ENCODE measurements at regions not wholly inside any gene's neighbourhood (a gene's known extent, or its start where the extent isn't known, plus 50 kb on each side); places are given as distances from the start of the nearest gene placed in this dataset.

DNA sequence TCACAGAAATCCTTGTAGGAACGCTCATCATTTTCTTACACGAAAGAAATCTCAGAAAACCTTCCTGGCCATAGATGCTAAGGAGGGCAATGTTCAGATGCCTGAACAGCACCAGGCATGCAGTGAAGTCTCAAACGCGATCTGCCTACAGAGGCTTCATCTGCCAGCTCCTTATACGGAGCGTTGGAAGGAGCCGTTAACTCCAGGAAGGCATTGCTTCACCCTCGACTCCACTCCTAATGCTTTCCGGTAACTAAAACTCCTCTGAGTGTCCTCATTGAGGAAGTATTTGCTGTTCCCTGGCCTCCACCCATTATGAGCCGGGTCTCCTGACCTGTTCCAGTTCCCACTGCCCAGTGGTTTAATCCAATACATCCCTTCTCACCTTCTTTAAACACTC lies 502.7 kb downstream of the BCL11B start:
- TF ChIP-seq POLR2AphosphoS5 (IDR thresholded peaks at IDR 0.05) (no peak), POLR2A (IDR thresholded peaks at IDR 0.05) (no peak)
- TF ChIP-seq, protein P1, sequence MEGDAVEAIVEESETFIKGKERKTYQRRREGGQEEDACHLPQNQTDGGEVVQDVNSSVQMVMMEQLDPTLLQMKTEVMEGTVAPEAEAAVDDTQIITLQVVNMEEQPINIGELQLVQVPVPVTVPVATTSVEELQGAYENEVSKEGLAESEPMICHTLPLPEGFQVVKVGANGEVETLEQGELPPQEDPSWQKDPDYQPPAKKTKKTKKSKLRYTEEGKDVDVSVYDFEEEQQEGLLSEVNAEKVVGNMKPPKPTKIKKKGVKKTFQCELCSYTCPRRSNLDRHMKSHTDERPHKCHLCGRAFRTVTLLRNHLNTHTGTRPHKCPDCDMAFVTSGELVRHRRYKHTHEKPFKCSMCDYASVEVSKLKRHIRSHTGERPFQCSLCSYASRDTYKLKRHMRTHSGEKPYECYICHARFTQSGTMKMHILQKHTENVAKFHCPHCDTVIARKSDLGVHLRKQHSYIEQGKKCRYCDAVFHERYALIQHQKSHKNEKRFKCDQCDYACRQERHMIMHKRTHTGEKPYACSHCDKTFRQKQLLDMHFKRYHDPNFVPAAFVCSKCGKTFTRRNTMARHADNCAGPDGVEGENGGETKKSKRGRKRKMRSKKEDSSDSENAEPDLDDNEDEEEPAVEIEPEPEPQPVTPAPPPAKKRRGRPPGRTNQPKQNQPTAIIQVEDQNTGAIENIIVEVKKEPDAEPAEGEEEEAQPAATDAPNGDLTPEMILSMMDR (IDR thresholded peaks at IDR 0.05): no peak
- intact Hi-C loops (cut with DNase I; ENCODE audit: low total_unique reads): no loop called here
- no peak overlapping the region for H3K27ac ChIP-seq

DNA sequence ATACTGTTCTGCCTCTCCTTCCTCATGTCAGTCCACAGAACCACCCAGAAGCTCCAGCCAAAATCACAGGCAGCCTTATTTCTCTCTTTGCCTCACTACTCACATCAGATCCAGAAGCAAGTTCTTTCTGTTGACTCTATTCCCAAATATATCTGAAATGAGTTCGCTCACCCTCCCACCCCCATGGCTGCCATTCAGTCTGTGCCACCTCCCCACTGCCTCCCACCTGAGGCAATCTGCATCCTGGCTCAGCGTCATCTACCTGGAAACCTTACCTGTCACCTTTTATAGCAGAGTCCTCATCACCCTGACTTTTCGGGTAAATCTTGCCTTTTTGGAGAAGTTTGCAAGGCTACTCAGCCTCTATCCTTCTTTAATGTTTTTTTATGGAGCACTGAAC lies 501.8 kb downstream of the BCL11B start:
- TF ChIP-seq POLR2A (IDR thresholded peaks at IDR 0.05) (no peak), POLR2AphosphoS5 (IDR thresholded peaks at IDR 0.05) (no peak)
- TF ChIP-seq, protein P1 (IDR thresholded peaks at IDR 0.05): no peak
- no peaks in the 10 kb centered on the region for H3K27me3 ChIP-seq
- no peak for DNase-seq (ENCODE audit: low spot score in 2 of 2)
- no peaks in the 10 kb centered on the region for H3K9me3 ChIP-seq
- no peaks in the 10 kb centered on the region for H3K36me3 ChIP-seq
- intact Hi-C loops (cut with DNase I; ENCODE audit: low total_unique reads): no loop called here
- no peak overlapping the region for H3K27ac ChIP-seq
- H3K4me3 ChIP-seq: no peak overlapping the region
- no peaks in the 10 kb centered on the region for H3K4me1 ChIP-seq

More for the DNA sequence above, 502.7 kb downstream of the BCL11B start:
- H3K9me3 ChIP-seq: peaks cover 0 to 2% of the 10 kb centered on the region in 2 donors
- H3K36me3 ChIP-seq: no peaks in the 10 kb centered on the region
- DNase-seq (ENCODE audit: low spot score in 2 of 2): no peak
- no peak overlapping the region for H3K4me3 ChIP-seq
- no peaks in the 10 kb centered on the region for H3K4me1 ChIP-seq
- no peaks in the 10 kb centered on the region for H3K27me3 ChIP-seq

DNA sequence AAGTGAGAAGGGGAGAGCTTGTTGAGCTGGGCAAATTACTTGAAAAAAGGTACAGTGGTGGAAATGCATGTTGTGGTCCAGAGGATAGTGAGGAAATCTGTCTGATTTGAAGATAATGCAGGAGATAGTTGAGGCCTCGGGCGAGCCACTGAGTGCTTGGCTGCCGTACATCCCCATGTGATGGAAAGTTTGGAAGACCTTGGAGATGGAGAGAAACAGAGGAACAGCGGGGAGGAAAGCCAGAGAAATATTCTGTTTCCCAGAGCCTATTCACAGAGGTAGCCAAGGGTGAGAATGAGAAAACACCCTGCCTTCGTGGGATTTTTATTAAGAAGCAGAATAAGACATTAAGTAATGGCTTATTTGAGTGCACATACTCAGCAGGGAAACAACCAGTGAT lies 498.2 kb downstream of the BCL11B start:
- no peak for TF ChIP-seq POLR2AphosphoS5 (IDR thresholded peaks at IDR 0.05)
- TF ChIP-seq, protein P1 (IDR thresholded peaks at IDR 0.05): no peak
- TF ChIP-seq POLR2A (IDR thresholded peaks at IDR 0.05): no peak
- Histone ChIP-seq H3K27me3 (no peaks in the 10 kb centered on the region), H3K27ac (no peak overlapping the region), H3K9me3 (no peaks in the 10 kb centered on the region), H3K4me1 (no peaks in the 10 kb centered on the region), H3K4me3 (no peak overlapping the region), H3K36me3 (no peaks in the 10 kb centered on the region)
- DNase-seq (ENCODE audit: low spot score in 2 of 2): no peak
- intact Hi-C loops (cut with DNase I; ENCODE audit: low total_unique reads): no loop called here

DNA sequence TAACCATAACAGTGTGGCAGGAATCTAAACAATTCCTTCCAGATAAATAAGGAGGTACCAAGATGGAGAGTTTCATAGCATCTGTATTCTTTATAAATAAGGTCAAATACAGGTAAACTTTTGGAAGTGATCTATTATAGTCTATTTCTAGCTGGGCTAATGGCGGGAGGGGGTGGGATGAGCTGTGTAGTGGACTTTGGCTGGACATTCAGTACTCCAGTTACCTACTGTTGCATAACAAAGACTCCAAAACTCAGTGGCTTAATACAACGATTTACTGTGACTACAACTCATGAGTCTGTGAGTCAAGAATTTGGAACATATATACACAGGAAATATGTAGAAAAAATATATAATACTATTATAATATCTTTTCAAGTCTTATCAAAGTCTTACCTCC lies 496.1 kb downstream of the BCL11B start:
- intact Hi-C loops (cut with DNase I; ENCODE audit: low total_unique reads): no loop called here
- Histone ChIP-seq H3K27me3 (no peaks in the 10 kb centered on the region), H3K4me1 (no peaks in the 10 kb centered on the region), H3K36me3 (no peaks in the 10 kb centered on the region), H3K9me3 (no peaks in the 10 kb centered on the region), H3K27ac (no peak overlapping the region), H3K4me3 (no peak overlapping the region)
- no peak for TF ChIP-seq POLR2AphosphoS5 (IDR thresholded peaks at IDR 0.05)
- no peak for TF ChIP-seq POLR2A (IDR thresholded peaks at IDR 0.05)
- DNase-seq (ENCODE audit: low spot score in 2 of 2): no peak

DNA sequence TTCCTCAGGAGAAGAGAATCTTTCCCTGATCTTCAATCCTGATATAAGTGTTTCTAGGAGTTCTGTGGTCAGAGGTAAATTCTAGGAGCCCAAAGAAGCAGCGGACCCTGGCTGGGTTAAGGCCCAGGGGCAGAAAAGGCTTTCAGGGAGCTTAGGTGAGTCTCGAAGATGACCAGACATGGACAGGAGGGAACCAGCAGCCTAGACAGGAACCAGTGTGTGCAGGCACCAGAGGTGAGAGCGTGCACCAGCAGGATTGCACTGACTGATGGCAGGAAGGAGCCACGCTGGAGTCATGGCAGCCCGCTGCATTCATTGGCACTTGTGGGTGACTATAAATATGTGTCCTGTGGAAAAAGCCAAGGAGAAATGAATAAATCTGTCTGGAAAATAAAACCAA lies 489.9 kb downstream of the BCL11B start:
- DNase-seq (ENCODE audit: low spot score in 2 of 2): no peak
- H3K27ac ChIP-seq: no peak overlapping the region
- H3K27me3 ChIP-seq: peaks cover 0 to 3% of the 10 kb centered on the region in 2 donors
- no peak overlapping the region for H3K4me3 ChIP-seq
- no peaks in the 10 kb centered on the region for H3K4me1 ChIP-seq
- TF ChIP-seq POLR2AphosphoS5 (IDR thresholded peaks at IDR 0.05): no peak
- TF ChIP-seq, protein P1 (IDR thresholded peaks at IDR 0.05): no peak
- TF ChIP-seq POLR2A (IDR thresholded peaks at IDR 0.05): no peak
- no peaks in the 10 kb centered on the region for H3K9me3 ChIP-seq
- intact Hi-C loops (cut with DNase I; ENCODE audit: low total_unique reads): no loop called here
- H3K36me3 ChIP-seq: no peaks in the 10 kb centered on the region

DNA sequence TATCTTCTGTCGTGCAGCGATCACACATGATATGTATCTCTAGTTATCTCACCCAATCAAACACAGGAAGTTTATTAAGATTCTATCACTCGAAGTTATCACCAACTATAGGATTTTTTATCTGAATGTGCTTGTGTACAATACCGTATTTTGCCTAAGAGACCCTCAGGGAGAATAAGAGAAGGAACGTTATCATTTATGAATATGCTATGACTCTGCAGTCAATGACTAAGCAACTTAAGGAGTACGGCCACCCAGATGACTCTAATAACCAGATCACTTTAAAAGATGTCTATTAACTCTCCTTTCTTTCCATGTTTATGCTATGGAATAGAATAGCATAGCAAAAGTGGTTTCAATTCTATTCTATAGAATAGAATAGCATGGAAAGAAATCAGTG lies 486.4 kb downstream of the BCL11B start:
- Histone ChIP-seq H3K27ac (no peak overlapping the region), H3K4me3 (no peak overlapping the region), H3K27me3 (peaks cover 0 to 12% of the 10 kb centered on the region in 2 donors), H3K36me3 (no peaks in the 10 kb centered on the region), H3K4me1 (no peaks in the 10 kb centered on the region), H3K9me3 (no peaks in the 10 kb centered on the region)
- intact Hi-C loops (cut with DNase I; ENCODE audit: low total_unique reads): no loop called here
- DNase-seq (ENCODE audit: low spot score in 2 of 2): no peak
- TF ChIP-seq POLR2A (IDR thresholded peaks at IDR 0.05) (no peak), POLR2AphosphoS5 (IDR thresholded peaks at IDR 0.05) (no peak)
- TF ChIP-seq, protein P1 (IDR thresholded peaks at IDR 0.05): no peak

Measured in breast epithelium (tissue), 4 donors.